ENCODE measurements at regions not wholly inside any gene's neighbourhood (a gene's known extent, or its start where the extent isn't known, plus 50 kb on each side); places are given as distances from the start of the nearest gene placed in this dataset.

DNA sequence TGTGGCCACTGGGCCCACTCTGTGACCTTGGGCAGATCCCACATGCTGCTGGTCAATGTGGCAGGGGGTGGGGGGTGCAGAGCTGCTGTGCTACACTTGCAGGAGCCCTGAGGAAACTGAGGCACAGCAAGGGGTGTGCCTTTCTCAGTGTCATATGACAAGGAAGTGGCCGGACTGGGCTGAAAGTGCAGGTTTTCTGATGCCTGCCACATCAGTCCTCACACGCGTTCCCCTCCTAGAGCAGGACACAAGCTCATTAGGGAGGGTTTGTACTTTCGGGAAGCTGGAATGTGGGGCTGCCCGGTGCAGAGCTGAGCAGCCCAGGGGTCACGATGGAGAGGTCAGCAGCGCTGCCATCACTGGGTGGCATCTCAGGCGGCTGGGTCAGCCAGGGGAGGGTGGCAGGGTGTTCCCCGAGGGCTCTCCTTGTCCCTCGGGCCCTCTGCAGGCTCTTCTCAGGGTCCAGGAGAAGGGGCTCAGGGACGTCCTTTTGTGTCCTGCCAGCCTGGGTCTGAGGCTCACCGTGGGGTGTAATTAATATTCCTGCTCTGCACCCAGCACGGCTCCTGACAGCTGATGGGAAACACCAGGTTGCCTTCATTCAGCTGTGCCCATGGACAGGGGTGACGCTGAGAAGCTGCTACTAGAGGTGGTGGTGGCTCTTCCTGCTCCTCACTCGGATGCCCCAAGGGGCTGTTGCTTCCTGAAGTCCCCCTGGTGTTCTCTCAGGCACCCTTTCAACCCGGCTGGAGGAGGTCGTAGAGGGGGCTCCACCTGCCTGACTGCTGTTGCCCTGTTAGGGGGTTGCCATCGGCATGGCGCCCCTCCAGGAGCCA is 62.1 kb upstream of the HDAC4 start:
- no peaks in the 10 kb centered on the region for H3K36me3 Mint-ChIP-seq
- CTCF ChIA-PET: no interaction called here
- H3K4me1 Mint-ChIP-seq: no peaks in the 10 kb centered on the region
- peak in 3 of 35 experiments; percentile 2 to 17 (median 4) for DNase-seq
- ATAC-seq (replicated peaks in 1 of 4): no peak
- Histone ChIP-seq H3K9me3 (peaks cover 2% of the 10 kb centered on the region), H3K4me1 (ENCODE audit: control insufficient read depth in 1 of 2, extremely low read depth in 1 of 2, insufficient read depth in 2 of 2, low read length in 2 of 2) (no peaks in the 10 kb centered on the region), H3K27ac (ENCODE audit: low read length) (no peak overlapping the region), H3K36me3 (ENCODE audit: control insufficient read depth in 2 of 2, extremely low read depth in 1 of 2, insufficient read depth in 1 of 2, low read length in 1 of 2) (no peaks in the 10 kb centered on the region), H3K27me3 (replicated peaks in 1 of 2; ENCODE audit: control insufficient read depth in 2 of 2, extremely low read depth in 1 of 2, insufficient read depth in 2 of 2, low read length in 1 of 2) (peaks cover 0 to 36% of the 10 kb centered on the region in 2 experiments), H3K4me3 (ENCODE audit: control insufficient read depth in 1 of 2, extremely low read depth in 1 of 2, low read length in 1 of 2) (no peak overlapping the region)
- POLR2A ChIA-PET: no interaction called here
- no peak overlapping the region for H3K4me3 Mint-ChIP-seq
- H3K27ac Mint-ChIP-seq: no peak overlapping the region
- 83% methylated on average over 19 of the region's 19 CpGs for WGBS (ENCODE audit: insufficient coverage)
- H3K27me3 Mint-ChIP-seq: peaks cover 0 to 10% of the 10 kb centered on the region in 2 donors
- no peaks in the 10 kb centered on the region for H3K9me3 Mint-ChIP-seq

DNA sequence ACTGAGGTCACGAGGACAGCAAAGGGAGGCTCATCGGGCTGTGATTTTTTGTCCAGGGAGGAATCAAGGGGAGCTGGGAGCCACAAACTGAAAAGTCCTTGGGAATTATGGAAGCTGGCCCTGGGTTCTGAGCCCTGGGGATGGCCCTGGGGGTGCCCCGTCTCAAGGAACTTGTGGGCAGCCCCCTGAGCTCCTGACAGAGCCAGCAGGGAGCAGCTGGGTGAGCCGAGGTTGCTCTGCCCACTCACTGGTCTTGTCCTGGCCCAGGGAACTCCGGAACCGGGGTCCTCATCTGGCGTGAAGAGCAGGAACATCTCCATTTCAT is 61.3 kb upstream of the HDAC4 start:
- Histone ChIP-seq H3K4me3 (ENCODE audit: control insufficient read depth in 1 of 2, extremely low read depth in 1 of 2, low read length in 1 of 2) (no peak overlapping the region), H3K4me1 (ENCODE audit: control insufficient read depth in 1 of 2, extremely low read depth in 1 of 2, insufficient read depth in 2 of 2, low read length in 2 of 2) (no peaks in the 10 kb centered on the region), H3K27ac (ENCODE audit: low read length) (no peak overlapping the region), H3K36me3 (ENCODE audit: control insufficient read depth in 2 of 2, extremely low read depth in 1 of 2, insufficient read depth in 1 of 2, low read length in 1 of 2) (no peaks in the 10 kb centered on the region), H3K27me3 (replicated peaks in 1 of 2; ENCODE audit: control insufficient read depth in 2 of 2, extremely low read depth in 1 of 2, insufficient read depth in 2 of 2, low read length in 1 of 2) (peaks cover 0 to 35% of the 10 kb centered on the region in 2 experiments), H3K9me3 (peaks cover 2% of the 10 kb centered on the region)
- Mint-ChIP-seq H3K27me3 (peaks cover 0 to 10% of the 10 kb centered on the region in 2 donors), H3K27ac (no peak overlapping the region), H3K4me1 (no peaks in the 10 kb centered on the region), H3K9me3 (no peaks in the 10 kb centered on the region), H3K4me3 (no peak overlapping the region), H3K36me3 (no peaks in the 10 kb centered on the region)
- ChIA-PET POLR2A (interaction anchor here in 1 of 2 donors (0.5 kb wide), 1 partner anchor 48 kb away, joined by 3 read pairs; no protein-coding TSS in a partner anchor), CTCF (no interaction called here)
- 85% methylated on average over 7 of the region's 7 CpGs for WGBS (ENCODE audit: insufficient coverage)
- ATAC-seq (replicated peaks in 1 of 4): no peak
- peak in 1 of 35 experiments; percentile 2 for DNase-seq

DNA sequence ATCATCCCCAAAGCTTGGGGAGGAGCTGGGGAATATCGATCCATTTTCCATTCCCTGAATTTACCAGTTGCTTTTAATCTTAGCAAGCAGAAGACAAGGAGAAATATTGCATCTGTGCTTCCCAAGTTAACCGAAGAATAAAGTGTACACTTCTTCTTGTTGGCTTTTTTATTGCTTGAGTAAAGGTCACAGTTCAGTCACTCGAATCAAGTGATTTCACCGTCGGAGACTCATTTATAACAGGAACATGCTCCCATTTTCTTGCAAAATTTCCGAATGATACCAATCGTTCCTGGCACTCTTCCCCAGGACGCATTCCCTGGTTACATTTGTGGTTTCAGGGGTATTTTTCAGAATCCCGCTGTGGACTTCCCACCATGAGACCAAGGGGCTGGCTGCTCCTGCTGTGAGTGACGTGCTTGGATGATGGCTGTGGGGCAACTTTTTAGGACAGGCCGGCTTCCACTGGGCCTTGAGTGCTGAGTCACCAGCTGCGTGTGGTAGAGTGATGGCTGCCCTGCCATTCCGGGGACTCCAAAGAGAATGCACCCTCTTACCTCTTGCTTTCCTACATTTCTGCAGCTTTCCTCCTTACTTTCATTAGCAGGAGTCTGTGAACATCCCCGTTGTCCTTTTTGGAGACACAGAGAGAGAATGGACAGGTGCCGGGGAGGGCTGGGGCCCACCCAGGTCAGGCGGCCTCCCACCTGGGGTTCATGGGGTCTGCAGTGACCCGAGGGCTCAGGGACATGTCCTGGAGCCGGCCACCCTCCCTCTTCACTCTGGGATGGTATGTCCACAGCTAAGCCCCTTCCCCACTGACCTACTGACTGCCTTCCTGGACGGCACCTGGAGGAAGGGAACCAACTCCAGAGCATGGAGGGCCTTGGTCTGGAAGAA is 60.7 kb upstream of the HDAC4 start:
- peaks cover 0 to 41% of the 10 kb centered on the region in 2 experiments for H3K27me3 ChIP-seq (replicated peaks in 1 of 2; ENCODE audit: control insufficient read depth in 2 of 2, extremely low read depth in 1 of 2, insufficient read depth in 2 of 2, low read length in 1 of 2)
- no peaks in the 10 kb centered on the region for H3K9me3 Mint-ChIP-seq
- H3K36me3 Mint-ChIP-seq: no peaks in the 10 kb centered on the region
- 82% methylated on average over 5 of the region's 19 CpGs for WGBS (ENCODE audit: insufficient coverage)
- H3K4me3 ChIP-seq (ENCODE audit: control insufficient read depth in 1 of 2, extremely low read depth in 1 of 2, low read length in 1 of 2): no peak overlapping the region
- no peak overlapping the region for H3K27ac ChIP-seq (ENCODE audit: low read length)
- peak in 2 of 35 experiments; percentile 2 to 17 for DNase-seq
- ChIA-PET POLR2A (interaction anchor here in 1 of 2 donors (0.5 kb wide), 1 partner anchor 47 kb away, joined by 3 read pairs; no protein-coding TSS in a partner anchor), CTCF (no interaction called here)
- H3K4me1 Mint-ChIP-seq: no peaks in the 10 kb centered on the region
- no peak overlapping the region for H3K27ac Mint-ChIP-seq
- H3K4me1 ChIP-seq (ENCODE audit: control insufficient read depth in 1 of 2, extremely low read depth in 1 of 2, insufficient read depth in 2 of 2, low read length in 2 of 2): no peaks in the 10 kb centered on the region
- ATAC-seq (replicated peaks in 1 of 4): no peak
- H3K36me3 ChIP-seq (ENCODE audit: control insufficient read depth in 2 of 2, extremely low read depth in 1 of 2, insufficient read depth in 1 of 2, low read length in 1 of 2): no peaks in the 10 kb centered on the region
- no peak overlapping the region for H3K4me3 Mint-ChIP-seq
- peaks cover 0 to 14% of the 10 kb centered on the region in 2 donors for H3K27me3 Mint-ChIP-seq
- H3K9me3 ChIP-seq: peaks cover 2% of the 10 kb centered on the region

DNA sequence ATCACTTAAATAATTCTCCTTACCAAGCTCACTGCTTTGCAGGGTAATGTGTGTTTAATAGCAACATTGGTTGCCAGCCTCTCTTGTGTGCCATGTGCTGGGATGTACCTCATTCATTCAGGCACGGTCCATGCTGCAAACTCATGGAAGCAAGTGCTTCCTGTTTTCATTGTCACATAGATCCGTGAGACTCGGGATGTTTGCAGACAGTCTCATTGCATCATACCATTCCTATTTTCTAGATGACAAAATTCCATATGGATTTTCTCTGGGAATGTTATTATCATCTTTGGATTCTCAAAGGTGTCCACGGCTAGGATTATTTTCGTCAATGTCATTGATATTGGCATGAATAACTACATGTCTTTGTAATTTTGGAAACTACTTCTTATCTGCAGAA is 60.0 kb upstream of the HDAC4 start:
- no peaks in the 10 kb centered on the region for H3K9me3 Mint-ChIP-seq
- H3K27ac ChIP-seq (ENCODE audit: low read length): no peak overlapping the region
- H3K27me3 Mint-ChIP-seq: peaks cover 0 to 19% of the 10 kb centered on the region in 2 donors
- H3K36me3 ChIP-seq (ENCODE audit: control insufficient read depth in 2 of 2, extremely low read depth in 1 of 2, insufficient read depth in 1 of 2, low read length in 1 of 2): no peaks in the 10 kb centered on the region
- peaks cover 2% of the 10 kb centered on the region for H3K9me3 ChIP-seq
- no peak for DNase-seq
- H3K4me1 ChIP-seq (ENCODE audit: control insufficient read depth in 1 of 2, extremely low read depth in 1 of 2, insufficient read depth in 2 of 2, low read length in 2 of 2): no peaks in the 10 kb centered on the region
- no peak overlapping the region for H3K4me3 ChIP-seq (ENCODE audit: control insufficient read depth in 1 of 2, extremely low read depth in 1 of 2, low read length in 1 of 2)
- ChIA-PET POLR2A (no interaction called here), CTCF (no interaction called here)
- no peak overlapping the region for H3K27ac Mint-ChIP-seq
- no peak for ATAC-seq (replicated peaks in 1 of 4)
- no peaks in the 10 kb centered on the region for H3K36me3 Mint-ChIP-seq
- H3K27me3 ChIP-seq (replicated peaks in 1 of 2; ENCODE audit: control insufficient read depth in 2 of 2, extremely low read depth in 1 of 2, insufficient read depth in 2 of 2, low read length in 1 of 2): peaks cover 0 to 43% of the 10 kb centered on the region in 2 experiments
- H3K4me1 Mint-ChIP-seq: no peaks in the 10 kb centered on the region
- no CpG with 5 or more reads among the region's 5 CpGs for WGBS (ENCODE audit: insufficient coverage)
- H3K4me3 Mint-ChIP-seq: no peak overlapping the region

DNA sequence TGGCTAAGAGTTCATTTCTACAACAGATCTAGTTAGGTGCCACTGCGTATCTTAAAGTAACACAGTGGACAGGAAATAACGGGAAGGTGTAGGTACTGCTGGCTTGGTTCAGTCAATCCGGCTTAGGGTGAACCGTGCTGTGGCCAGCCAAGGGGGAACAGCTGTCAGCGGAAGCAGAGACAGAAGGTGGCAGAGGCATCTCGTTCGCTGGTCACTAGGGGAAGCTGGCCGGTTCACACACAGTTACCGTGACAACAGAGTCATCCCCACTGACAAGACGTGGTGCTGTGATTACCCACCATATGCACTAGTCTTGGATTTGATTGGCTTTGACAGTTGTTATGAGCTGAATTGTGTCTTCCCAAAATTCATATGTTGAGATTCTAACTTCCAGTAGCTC is 58.8 kb upstream of the HDAC4 start:
- DNase-seq: peak in 2 of 35 experiments; percentile 5 to 7
- peaks cover 0 to 46% of the 10 kb centered on the region in 2 experiments for H3K27me3 ChIP-seq (replicated peaks in 1 of 2; ENCODE audit: control insufficient read depth in 2 of 2, extremely low read depth in 1 of 2, insufficient read depth in 2 of 2, low read length in 1 of 2)
- WGBS (ENCODE audit: insufficient coverage): 93% methylated on average over 7 of the region's 10 CpGs
- CTCF ChIA-PET: no interaction called here
- no peak overlapping the region for H3K27ac Mint-ChIP-seq
- H3K4me1 ChIP-seq (ENCODE audit: control insufficient read depth in 1 of 2, extremely low read depth in 1 of 2, insufficient read depth in 2 of 2, low read length in 2 of 2): no peaks in the 10 kb centered on the region
- no peaks in the 10 kb centered on the region for H3K4me1 Mint-ChIP-seq
- H3K36me3 Mint-ChIP-seq: no peaks in the 10 kb centered on the region
- no peak for ATAC-seq (replicated peaks in 1 of 4)
- no peaks in the 10 kb centered on the region for H3K36me3 ChIP-seq (ENCODE audit: control insufficient read depth in 2 of 2, extremely low read depth in 1 of 2, insufficient read depth in 1 of 2, low read length in 1 of 2)
- peaks cover 6 to 29% of the 10 kb centered on the region in 2 donors for H3K27me3 Mint-ChIP-seq
- H3K4me3 ChIP-seq (ENCODE audit: control insufficient read depth in 1 of 2, extremely low read depth in 1 of 2, low read length in 1 of 2): no peak overlapping the region
- no peak overlapping the region for H3K4me3 Mint-ChIP-seq
- no peak overlapping the region for H3K27ac ChIP-seq (ENCODE audit: low read length)
- POLR2A ChIA-PET: no interaction called here
- H3K9me3 ChIP-seq: peaks cover 2% of the 10 kb centered on the region
- H3K9me3 Mint-ChIP-seq: peaks cover 0 to 4% (median 3%) of the 10 kb centered on the region in 3 donors

DNA sequence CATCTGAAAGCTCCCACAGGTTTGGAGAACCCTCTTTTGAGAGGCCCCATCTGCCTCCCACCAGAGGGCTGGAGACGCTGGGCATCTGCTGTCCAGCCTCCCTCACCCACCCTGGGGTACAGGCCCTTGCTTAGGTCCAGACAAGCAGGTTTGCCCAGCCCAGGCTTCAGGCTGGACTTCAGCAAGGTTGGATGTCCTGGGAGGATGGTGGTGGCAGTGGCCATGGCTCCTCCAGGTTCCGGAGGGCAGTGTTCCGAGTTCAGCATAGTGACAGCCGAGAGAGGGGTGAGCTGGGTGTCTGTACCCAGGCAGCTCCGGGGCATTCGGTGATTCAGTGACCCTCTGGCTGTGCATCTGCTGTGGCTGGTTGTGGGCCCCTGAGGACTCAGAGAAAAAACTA is 58.2 kb upstream of the HDAC4 start:
- no peaks in the 10 kb centered on the region for H3K36me3 Mint-ChIP-seq
- Histone ChIP-seq H3K27me3 (replicated peaks in 1 of 2; ENCODE audit: control insufficient read depth in 2 of 2, extremely low read depth in 1 of 2, insufficient read depth in 2 of 2, low read length in 1 of 2) (peaks cover 0 to 46% of the 10 kb centered on the region in 2 experiments), H3K27ac (ENCODE audit: low read length) (no peak overlapping the region), H3K4me3 (ENCODE audit: control insufficient read depth in 1 of 2, extremely low read depth in 1 of 2, low read length in 1 of 2) (no peak overlapping the region), H3K9me3 (peaks cover 2% of the 10 kb centered on the region), H3K36me3 (ENCODE audit: control insufficient read depth in 2 of 2, extremely low read depth in 1 of 2, insufficient read depth in 1 of 2, low read length in 1 of 2) (no peaks in the 10 kb centered on the region), H3K4me1 (ENCODE audit: control insufficient read depth in 1 of 2, extremely low read depth in 1 of 2, insufficient read depth in 2 of 2, low read length in 2 of 2) (no peaks in the 10 kb centered on the region)
- WGBS (ENCODE audit: insufficient coverage): 86% methylated on average over 5 of the region's 6 CpGs
- POLR2A ChIA-PET: no interaction called here
- no peak for ATAC-seq (replicated peaks in 1 of 4)
- peaks cover 6 to 29% of the 10 kb centered on the region in 2 donors for H3K27me3 Mint-ChIP-seq
- CTCF ChIA-PET: no interaction called here
- H3K9me3 Mint-ChIP-seq: peaks cover 3 to 9% (median 7%) of the 10 kb centered on the region in 3 donors
- no peak overlapping the region for H3K27ac Mint-ChIP-seq
- no peak overlapping the region for H3K4me3 Mint-ChIP-seq
- no peaks in the 10 kb centered on the region for H3K4me1 Mint-ChIP-seq
- DNase-seq: peak in 3 of 35 experiments; percentile 1 to 16 (median 7)
